Trophoblast cell (in vitro differentiated cells and primary cell): ENCODE measurements at regions not wholly inside any gene's neighbourhood (a gene's known extent, or its start where the extent isn't known, plus 50 kb on each side); places are given as distances from the start of the nearest gene placed in this dataset.

Experiments used
- DNase-seq, 2 donors: peaks; one replicate each; pipeline ENCODE4 v3.0.0-alpha.2; 2016
- H2AFZ ChIP-seq: 2 replicates; pipeline ENCODE4 v1.6.1; 2013; ENCODE audit warnings: low read length, moderate library complexity, mild to moderate bottlenecking; ENCODE audit not compliant: insufficient read depth, poor library complexity
- H2AK5ac ChIP-seq: 2 replicates; pipeline ENCODE4 v1.6.1; 2013; ENCODE audit warnings: mild to moderate bottlenecking, low read length
- H2BK120ac ChIP-seq: 2 replicates; pipeline ENCODE4 v1.6.1; 2013; ENCODE audit warnings: low read length, mild to moderate bottlenecking, moderate library complexity; ENCODE audit not compliant: insufficient read depth, poor library complexity
- H2BK12ac ChIP-seq: 2 replicates; pipeline ENCODE4 v1.6.1; 2013; ENCODE audit warnings: mild to moderate bottlenecking, low read length, moderate library complexity
- H2BK5ac ChIP-seq: 2 replicates; pipeline ENCODE4 v1.6.1; 2013; ENCODE audit warnings: low read length, low read depth, moderate library complexity, mild to moderate bottlenecking; ENCODE audit not compliant: poor library complexity
- H3K14ac ChIP-seq: 2 replicates; pipeline ENCODE4 v1.6.1; 2013; ENCODE audit warnings: mild to moderate bottlenecking, low read length
- H3K18ac ChIP-seq: 2 replicates; pipeline ENCODE4 v1.6.1; 2013; ENCODE audit warnings: mild to moderate bottlenecking, low read length
- H3K23ac ChIP-seq: 2 replicates; pipeline ENCODE4 v1.6.1; 2013; ENCODE audit warnings: low read length
- H3K27ac ChIP-seq: 2 replicates; pipeline ENCODE4 v1.5.1; 2013; ENCODE audit warnings: low read depth, mild to moderate bottlenecking, inconsistent platforms, low read length, moderate library complexity
- H3K27me3 ChIP-seq: 2 replicates; pipeline ENCODE4 v1.6.1; 2013; ENCODE audit warnings: inconsistent platforms, mild to moderate bottlenecking, low read length, moderate library complexity; ENCODE audit not compliant: insufficient read depth
- H3K36me3 ChIP-seq, 2 experiments: 1 replicate in 1 of 2; 2 replicates in 1 of 2; pipeline ENCODE4 v1.6.1; 2013; ENCODE audit warnings: low read length in 2 of 2, mild to moderate bottlenecking in 2 of 2, moderate library complexity in 1 of 2; ENCODE audit not compliant: insufficient read depth in 2 of 2, control insufficient read depth in 1 of 2
- H3K4ac ChIP-seq: 2 replicates; pipeline ENCODE4 v1.6.1; 2013; ENCODE audit warnings: low read depth, mild to moderate bottlenecking, low read length, moderate library complexity
- H3K4me1 ChIP-seq, 2 experiments: 1 replicate in 1 of 2; 2 replicates in 1 of 2; pipeline ENCODE4 v1.6.1; 2013; ENCODE audit warnings: low read length in 2 of 2, mild to moderate bottlenecking in 2 of 2, moderate library complexity in 1 of 2; ENCODE audit not compliant: insufficient read depth in 2 of 2, control insufficient read depth in 1 of 2
- H3K4me2 ChIP-seq: 2 replicates; pipeline ENCODE4 v1.6.1; 2013; ENCODE audit warnings: inconsistent platforms, mild to moderate bottlenecking, low read length, moderate library complexity
- H3K4me3 ChIP-seq: 2 replicates; pipeline ENCODE4 v1.5.1; 2013; ENCODE audit warnings: mild to moderate bottlenecking, low read depth, low read length, inconsistent platforms
- H3K79me1 ChIP-seq: one replicate; pipeline ENCODE4 v1.6.1; 2013; ENCODE audit warnings: low read length
- H3K79me2 ChIP-seq: 2 replicates; pipeline ENCODE4 v1.6.1; 2013; ENCODE audit warnings: low read length, mild to moderate bottlenecking; ENCODE audit not compliant: control insufficient read depth, insufficient read depth, poor library complexity
- H3K9ac ChIP-seq: 2 replicates; pipeline ENCODE4 v1.6.1; 2013; ENCODE audit warnings: mild to moderate bottlenecking, low read length
- H3K9me3 ChIP-seq: 2 replicates; pipeline ENCODE4 v1.6.1; 2013; ENCODE audit warnings: low read depth, mild to moderate bottlenecking, control low read depth, inconsistent platforms, low read length; ENCODE audit not compliant: insufficient read depth
- H4K12ac ChIP-seq: 2 replicates; pipeline ENCODE4 v1.6.1; 2013; ENCODE audit warnings: low read depth, mild to moderate bottlenecking, low read length, moderate library complexity
- H4K8ac ChIP-seq: 2 replicates; pipeline ENCODE4 v1.6.1; 2013; ENCODE audit warnings: low read depth, mild to moderate bottlenecking, low read length, moderate library complexity
- H4K91ac ChIP-seq: one replicate; pipeline ENCODE4 v1.6.1; 2013; ENCODE audit warnings: low read depth, mild to moderate bottlenecking, low read length, moderate library complexity
- WGBS: extraction: QIAGEN DNeasy Blood & Tissue Kit; methylation state at CpG from one replicate; pipeline ENCODE4 v1.1.7; 2013; ENCODE audit warnings: missing lambda C conversion rate; ENCODE audit not compliant: insufficient read length, insufficient coverage; ENCODE audit errors: extremely low coverage; 5-methylcytosine and 5-hydroxymethylcytosine counted together

DNA sequence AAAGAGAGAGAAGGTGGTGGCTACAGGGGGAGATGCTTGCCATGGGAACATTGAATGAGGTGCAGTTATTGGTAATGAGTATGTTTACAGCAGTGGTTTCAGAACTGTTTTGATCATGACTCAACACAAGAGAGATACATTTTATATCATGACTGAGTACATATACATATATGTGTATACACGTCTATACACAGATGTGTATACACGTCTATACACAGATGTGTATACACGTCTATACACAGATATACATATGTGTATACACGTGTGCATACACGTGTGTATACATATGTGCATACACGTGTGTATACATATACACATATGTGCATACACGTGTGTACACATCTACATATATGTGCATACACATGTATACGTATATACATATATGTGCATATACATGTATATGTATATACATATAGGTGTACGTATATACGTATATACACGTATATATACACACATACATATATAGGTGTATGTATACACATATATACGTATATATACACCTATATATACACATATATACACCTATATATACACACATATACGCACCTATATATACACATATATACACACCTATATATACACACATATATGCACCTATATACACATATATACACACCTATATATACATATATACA lies 518.5 kb downstream of the TSN start:
- no peak overlapping the region for H2AFZ ChIP-seq
- H4K8ac ChIP-seq = no peak overlapping the region
- no peak for DNase-seq
- no peak overlapping the region for H2BK12ac ChIP-seq
- no peak overlapping the region for H3K14ac ChIP-seq
- no peaks in the 10 kb centered on the region for H3K36me3 ChIP-seq
- no peak overlapping the region for H4K12ac ChIP-seq
- H3K27me3 ChIP-seq = no peaks in the 10 kb centered on the region
- no peak overlapping the region for H2BK5ac ChIP-seq
- no peak overlapping the region for H3K4me2 ChIP-seq
- no peaks in the 10 kb centered on the region for H3K79me1 ChIP-seq
- no peak overlapping the region for H3K4ac ChIP-seq
- no peaks in the 10 kb centered on the region for H3K4me1 ChIP-seq
- no peak overlapping the region for H3K9ac ChIP-seq
- no peak overlapping the region for H2AK5ac ChIP-seq
- H2BK120ac ChIP-seq = no peak overlapping the region
- peaks cover 3% of the 10 kb centered on the region for H3K9me3 ChIP-seq
- H3K27ac ChIP-seq = no peak overlapping the region
- no peaks in the 10 kb centered on the region for H3K79me2 ChIP-seq
- no CpG with 5 or more reads among the region's 13 CpGs for WGBS
- no peak overlapping the region for H3K18ac ChIP-seq
- no peak overlapping the region for H3K4me3 ChIP-seq
- no peak overlapping the region for H3K23ac ChIP-seq
- H4K91ac ChIP-seq = no peak overlapping the region

DNA sequence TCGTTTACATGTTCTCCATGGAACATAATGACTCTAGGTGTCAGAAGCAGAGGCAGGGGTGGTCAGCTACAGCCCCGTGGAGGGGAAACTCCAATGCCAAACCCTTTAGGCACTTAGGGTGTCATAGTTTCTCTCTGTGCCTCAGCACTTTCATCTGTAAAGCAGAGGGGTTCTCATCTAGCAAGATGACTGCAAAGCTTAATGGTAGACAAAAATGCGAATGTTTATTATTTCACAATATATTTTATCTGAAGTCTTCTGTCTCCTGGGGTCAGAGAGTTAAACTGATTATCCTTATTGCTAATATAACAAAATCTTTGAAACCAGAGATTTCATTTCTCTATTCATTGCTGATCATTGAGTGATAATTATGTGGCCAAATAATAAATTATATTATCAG lies 522.5 kb downstream of the TSN start:
- H3K9me3 ChIP-seq = no peaks in the 10 kb centered on the region
- no peak overlapping the region for H3K9ac ChIP-seq
- H2AFZ ChIP-seq = no peak overlapping the region
- no peak overlapping the region for H2AK5ac ChIP-seq
- no peak overlapping the region for H4K91ac ChIP-seq
- H4K12ac ChIP-seq = no peak overlapping the region
- no peak overlapping the region for H3K27ac ChIP-seq
- H3K36me3 ChIP-seq = no peaks in the 10 kb centered on the region
- no peak for DNase-seq
- H2BK120ac ChIP-seq = no peak overlapping the region
- H2BK12ac ChIP-seq = no peak overlapping the region
- H3K4me3 ChIP-seq = no peak overlapping the region
- H3K27me3 ChIP-seq = no peaks in the 10 kb centered on the region
- H3K4me1 ChIP-seq = no peaks in the 10 kb centered on the region
- H3K4ac ChIP-seq = no peak overlapping the region
- H4K8ac ChIP-seq = no peak overlapping the region
- H3K79me1 ChIP-seq = no peaks in the 10 kb centered on the region
- no peaks in the 10 kb centered on the region for H3K79me2 ChIP-seq
- no peak overlapping the region for H3K23ac ChIP-seq
- no peak overlapping the region for H3K4me2 ChIP-seq
- H2BK5ac ChIP-seq = no peak overlapping the region
- WGBS = no CpG with 5 or more reads among the region's 3 CpGs
- H3K18ac ChIP-seq = no peak overlapping the region
- no peak overlapping the region for H3K14ac ChIP-seq

- no peak overlapping the region for H2BK5ac ChIP-seq
- no peak overlapping the region for H2BK120ac ChIP-seq
- no peak overlapping the region for H3K4me3 ChIP-seq
- no peak overlapping the region for H3K23ac ChIP-seq
- no peak for DNase-seq
- no peak overlapping the region for H3K18ac ChIP-seq
- H3K79me1 ChIP-seq = no peaks in the 10 kb centered on the region
- H3K27me3 ChIP-seq = no peaks in the 10 kb centered on the region
- no peak overlapping the region for H2AFZ ChIP-seq
- no peak overlapping the region for H3K4me2 ChIP-seq
- H4K91ac ChIP-seq = no peak overlapping the region
- no peaks in the 10 kb centered on the region for H3K36me3 ChIP-seq
- no peak overlapping the region for H3K27ac ChIP-seq
- H3K4me1 ChIP-seq = no peaks in the 10 kb centered on the region
- no peak overlapping the region for H4K12ac ChIP-seq
- H3K9ac ChIP-seq = no peak overlapping the region
- H2AK5ac ChIP-seq = no peak overlapping the region
- H3K79me2 ChIP-seq = no peaks in the 10 kb centered on the region
- no peak overlapping the region for H3K14ac ChIP-seq
- H3K9me3 ChIP-seq = no peaks in the 10 kb centered on the region
- no CpG with 5 or more reads among the region's 3 CpGs for WGBS
- H3K4ac ChIP-seq = no peak overlapping the region
- no peak overlapping the region for H4K8ac ChIP-seq
- H2BK12ac ChIP-seq = no peak overlapping the region
These were observed 545.3 kb downstream of the TSN start for GRCh38 chr2:122300758-122301157.

DNA sequence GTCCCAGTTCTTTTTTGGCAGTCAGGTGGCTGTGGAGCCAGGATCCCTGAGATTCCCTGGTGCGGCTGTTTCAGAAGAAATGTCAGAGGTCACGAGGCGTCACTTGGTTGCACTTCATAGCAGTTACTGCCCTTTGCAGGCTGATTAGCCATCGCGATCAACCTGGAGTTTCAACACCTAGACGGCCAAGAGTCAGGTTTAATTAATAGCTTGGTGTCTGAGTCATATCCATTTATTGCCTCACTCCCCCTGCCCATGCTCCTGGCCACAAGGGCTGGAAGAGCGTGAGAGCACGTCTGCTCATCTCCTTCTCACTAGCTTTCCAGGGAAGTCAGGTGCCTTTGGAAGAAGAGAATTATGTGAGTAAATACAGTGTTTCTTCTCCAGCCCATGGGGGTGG lies 552.3 kb downstream of the TSN start:
- Histone ChIP-seq H3K4me1 (no peaks in the 10 kb centered on the region), H3K79me2 (no peaks in the 10 kb centered on the region), H4K8ac (no peak overlapping the region), H3K4me2 (no peak overlapping the region), H3K9me3 (no peaks in the 10 kb centered on the region), H2BK5ac (no peak overlapping the region), H3K4me3 (no peak overlapping the region), H3K27me3 (no peaks in the 10 kb centered on the region), H4K12ac (no peak overlapping the region), H2AFZ (no peak overlapping the region), H3K27ac (no peak overlapping the region), H3K36me3 (no peaks in the 10 kb centered on the region), H3K14ac (no peak overlapping the region), H4K91ac (no peak overlapping the region), H2AK5ac (no peak overlapping the region), H3K18ac (no peak overlapping the region), H2BK12ac (no peak overlapping the region), H3K4ac (no peak overlapping the region), H3K23ac (no peak overlapping the region), H2BK120ac (no peak overlapping the region), H3K79me1 (no peaks in the 10 kb centered on the region), H3K9ac (no peak overlapping the region)
- no peak for DNase-seq
- WGBS = no CpG with 5 or more reads among the region's 8 CpGs
